GM12892 (cell line): ENCODE measurements at regions not wholly inside any gene's neighbourhood (a gene's known extent, or its start where the extent isn't known, plus 50 kb on each side); places are given as distances from the start of the nearest gene placed in this dataset.

ENCODE experiments used
- POLR2A ChIP-seq: IDR thresholded peaks from 2 replicates; pipeline ENCODE4 v1.6.1; 2011; ENCODE audit warnings: low read depth, low read length, control low read depth
- POLR2AphosphoS5 ChIP-seq: IDR thresholded peaks from 2 replicates; pipeline ENCODE4 v1.6.1; 2011; ENCODE audit warnings: low read depth, low read length, control low read depth
- TAF1 ChIP-seq: IDR thresholded peaks from 2 replicates; pipeline ENCODE4 v1.6.1; 2011; ENCODE audit warnings: low read depth, mild to moderate bottlenecking, control low read depth, low read length, borderline replicate concordance

DNA sequence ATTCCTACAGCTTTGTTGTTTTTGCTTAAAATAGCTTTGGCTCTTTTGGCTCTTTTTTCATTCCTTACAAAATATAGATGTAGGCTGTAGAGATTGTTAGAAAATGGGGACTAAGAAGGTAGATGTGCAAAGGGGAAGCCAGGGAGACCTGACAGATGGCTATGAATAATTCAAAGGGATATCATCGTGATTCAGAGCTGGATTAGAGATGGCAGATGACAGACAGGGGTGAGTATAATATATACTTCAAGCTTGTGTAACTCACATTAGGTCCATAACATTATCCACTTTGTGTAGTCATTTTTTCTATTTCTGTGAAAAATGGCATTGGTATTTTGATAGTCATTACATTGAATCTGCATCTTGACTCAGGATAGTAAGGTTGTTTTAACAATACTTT, 422.9 kb upstream of the ST6GAL2 start:
- no peak for TF ChIP-seq POLR2A
- TF ChIP-seq POLR2AphosphoS5, result no peak
- TF ChIP-seq TAF1, result no peak
